Activated naive CD4-positive, alpha-beta T cell treated with anti-CD3 and anti-CD28 coated beads, Interleukin-2, amount 10 ng/mL, durations not matched to agents 7 days and 5 days (primary cell): ENCODE measurements at regions not wholly inside any gene's neighbourhood (a gene's known extent, or its start where the extent isn't known, plus 50 kb on each side); places are given as distances from the start of the nearest gene placed in this dataset.
"Not testable (repeated sequence)": the region's sequence is repeated elsewhere in the genome, so short reads cannot be mapped to it uniquely, and the experiment has no call there.

ENCODE experiments used
- CTCF ChIA-PET: fragments of 350-600 bp; sonication (Branson Sonifier 250); formaldehyde crosslinking; loops from one replicate; lab custom pipeline; 2021; ENCODE audit warnings: antibody characterized with exemption; lab: Charles Lee
- DNase-seq: peaks from one replicate; pipeline ENCODE4 v3.0.0-alpha.2; 2020
- H3K27ac Mint-ChIP-seq: one replicate; pipeline ENCODE4 v1.8.0; 2021; ENCODE audit warnings: mild to moderate bottlenecking, moderate library complexity, mixed read lengths
- H3K27me3 Mint-ChIP-seq: one replicate; pipeline ENCODE4 v1.8.0; 2021; ENCODE audit warnings: mild to moderate bottlenecking, mixed read lengths
- H3K36me3 Mint-ChIP-seq: one replicate; pipeline ENCODE4 v1.8.0; 2021; ENCODE audit warnings: mixed read lengths
- H3K4me1 Mint-ChIP-seq: one replicate; pipeline ENCODE4 v1.8.0; 2021; ENCODE audit warnings: mixed read lengths
- H3K4me3 Mint-ChIP-seq: one replicate; pipeline ENCODE4 v1.8.0; 2021; ENCODE audit warnings: mild to moderate bottlenecking, moderate library complexity, mixed read lengths
- H3K9me3 Mint-ChIP-seq: one replicate; pipeline ENCODE4 v1.8.0; 2021; ENCODE audit warnings: mixed read lengths

DNA sequence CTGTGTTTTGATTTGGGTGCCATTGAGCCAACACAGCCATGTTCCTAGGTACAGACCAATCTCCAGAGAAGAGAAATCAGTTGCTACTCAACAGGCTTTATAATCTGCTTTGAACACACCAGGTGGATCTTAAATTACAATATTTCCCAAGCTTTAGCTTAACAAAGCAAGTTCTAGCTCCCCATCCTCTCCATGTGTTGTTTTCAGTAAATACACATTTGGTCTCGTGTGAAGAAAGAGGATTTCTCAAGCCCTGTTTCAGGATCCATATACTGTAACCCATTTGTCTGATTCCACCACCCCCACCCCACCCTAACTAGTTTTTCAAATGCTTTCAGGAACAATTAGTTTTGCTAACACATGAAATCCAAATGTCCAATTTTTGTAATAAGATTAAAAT lies 109.6 kb upstream of the NIPBL start:
- no peaks in the 10 kb centered on the region for H3K36me3 Mint-ChIP-seq
- H3K27ac Mint-ChIP-seq, result no peak overlapping the region
- no peak overlapping the region for H3K4me3 Mint-ChIP-seq
- DNase-seq, result no peak
- CTCF ChIA-PET, result no interaction called here
- H3K9me3 Mint-ChIP-seq, result no peaks in the 10 kb centered on the region
- H3K4me1 Mint-ChIP-seq, result no peaks in the 10 kb centered on the region
- no peaks in the 10 kb centered on the region for H3K27me3 Mint-ChIP-seq

DNA sequence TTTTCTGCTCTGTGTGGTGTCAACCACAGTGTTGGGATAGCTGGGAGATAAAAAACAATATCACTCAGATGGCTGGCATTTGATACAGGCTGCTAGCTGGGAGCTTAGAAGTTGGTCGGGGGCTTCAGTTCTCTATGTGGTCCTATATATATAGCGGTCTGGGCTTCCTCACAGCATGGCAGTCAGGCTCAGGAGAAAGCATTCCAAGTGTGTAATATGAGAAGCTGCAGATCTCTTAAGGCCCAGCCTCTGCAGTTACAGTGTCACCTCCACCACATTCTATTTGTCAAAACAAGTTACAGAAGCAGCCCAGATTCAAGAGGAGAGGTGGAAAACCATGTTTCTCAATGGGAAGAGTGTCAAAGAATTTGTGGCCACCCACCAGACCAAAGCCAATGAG lies 108.1 kb upstream of the NIPBL start:
- H3K4me3 Mint-ChIP-seq, result no peak overlapping the region
- H3K27ac Mint-ChIP-seq, result no peak overlapping the region
- no peaks in the 10 kb centered on the region for H3K27me3 Mint-ChIP-seq
- no peaks in the 10 kb centered on the region for H3K9me3 Mint-ChIP-seq
- no peaks in the 10 kb centered on the region for H3K36me3 Mint-ChIP-seq
- H3K4me1 Mint-ChIP-seq, result no peaks in the 10 kb centered on the region
- CTCF ChIA-PET, result interaction anchor here (0.7 kb wide), 1 partner anchor 65 kb away, joined by 3 read pairs; no protein-coding TSS in a partner anchor
- no peak for DNase-seq

DNA sequence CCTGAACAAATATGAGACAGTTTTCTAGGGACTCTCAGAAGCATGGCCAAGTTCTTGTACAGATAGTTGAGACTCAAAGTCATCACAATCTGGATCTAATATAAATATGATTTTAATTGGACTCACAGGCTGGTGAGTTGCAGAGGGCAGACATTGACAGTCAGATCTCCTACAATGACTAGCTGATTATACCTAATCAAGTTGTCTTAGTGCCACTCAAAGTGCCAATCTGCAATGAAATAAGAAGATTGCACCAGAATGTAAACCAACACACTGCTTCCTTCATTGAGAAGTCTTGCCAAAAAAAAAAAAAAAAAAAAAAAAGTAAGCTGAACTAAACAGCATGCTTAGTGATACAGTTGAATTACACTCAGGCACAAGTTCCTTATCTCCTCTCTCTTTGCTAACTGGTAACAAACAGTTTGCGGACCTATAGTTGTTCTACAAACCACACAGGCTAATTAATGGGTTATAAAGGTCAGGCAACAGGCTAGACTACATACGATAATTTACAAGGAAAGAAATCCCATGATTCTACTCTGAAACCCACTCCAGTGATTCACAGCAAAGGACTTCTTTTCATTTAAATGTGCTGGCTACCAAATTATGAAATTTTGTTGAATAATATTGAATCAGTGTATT lies 107.3 kb upstream of the NIPBL start:
- H3K36me3 Mint-ChIP-seq, result no peaks in the 10 kb centered on the region
- DNase-seq, result no peak
- no peaks in the 10 kb centered on the region for H3K4me1 Mint-ChIP-seq
- H3K27me3 Mint-ChIP-seq, result no peaks in the 10 kb centered on the region
- no peak overlapping the region for H3K27ac Mint-ChIP-seq
- no peak overlapping the region for H3K4me3 Mint-ChIP-seq
- CTCF ChIA-PET, result no interaction called here
- no peaks in the 10 kb centered on the region for H3K9me3 Mint-ChIP-seq

DNA sequence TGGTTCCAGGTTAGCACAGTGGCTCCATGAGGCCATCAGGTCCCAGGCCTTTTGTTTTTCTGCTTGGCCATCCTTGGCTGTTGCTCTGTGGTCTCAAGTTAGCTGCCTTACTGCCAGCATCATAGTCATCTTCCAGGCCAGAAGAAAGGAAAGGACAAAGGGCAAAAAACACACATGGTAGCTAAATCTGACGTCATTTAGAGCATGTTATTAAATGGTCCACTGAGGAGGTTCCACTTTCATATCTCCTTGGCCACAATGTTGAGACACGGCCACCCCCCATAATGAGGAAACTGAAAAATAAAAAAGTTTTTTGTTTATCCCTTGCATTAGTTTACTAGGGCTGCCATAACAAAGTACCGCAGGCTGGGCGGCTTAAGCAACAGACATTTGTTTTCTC lies 106.4 kb upstream of the NIPBL start:
- no peaks in the 10 kb centered on the region for H3K36me3 Mint-ChIP-seq
- H3K27me3 Mint-ChIP-seq, result no peaks in the 10 kb centered on the region
- H3K9me3 Mint-ChIP-seq, result no peaks in the 10 kb centered on the region
- CTCF ChIA-PET, result no interaction called here
- DNase-seq, result no peak
- H3K27ac Mint-ChIP-seq, result no peak overlapping the region
- no peak overlapping the region for H3K4me3 Mint-ChIP-seq
- no peaks in the 10 kb centered on the region for H3K4me1 Mint-ChIP-seq

DNA sequence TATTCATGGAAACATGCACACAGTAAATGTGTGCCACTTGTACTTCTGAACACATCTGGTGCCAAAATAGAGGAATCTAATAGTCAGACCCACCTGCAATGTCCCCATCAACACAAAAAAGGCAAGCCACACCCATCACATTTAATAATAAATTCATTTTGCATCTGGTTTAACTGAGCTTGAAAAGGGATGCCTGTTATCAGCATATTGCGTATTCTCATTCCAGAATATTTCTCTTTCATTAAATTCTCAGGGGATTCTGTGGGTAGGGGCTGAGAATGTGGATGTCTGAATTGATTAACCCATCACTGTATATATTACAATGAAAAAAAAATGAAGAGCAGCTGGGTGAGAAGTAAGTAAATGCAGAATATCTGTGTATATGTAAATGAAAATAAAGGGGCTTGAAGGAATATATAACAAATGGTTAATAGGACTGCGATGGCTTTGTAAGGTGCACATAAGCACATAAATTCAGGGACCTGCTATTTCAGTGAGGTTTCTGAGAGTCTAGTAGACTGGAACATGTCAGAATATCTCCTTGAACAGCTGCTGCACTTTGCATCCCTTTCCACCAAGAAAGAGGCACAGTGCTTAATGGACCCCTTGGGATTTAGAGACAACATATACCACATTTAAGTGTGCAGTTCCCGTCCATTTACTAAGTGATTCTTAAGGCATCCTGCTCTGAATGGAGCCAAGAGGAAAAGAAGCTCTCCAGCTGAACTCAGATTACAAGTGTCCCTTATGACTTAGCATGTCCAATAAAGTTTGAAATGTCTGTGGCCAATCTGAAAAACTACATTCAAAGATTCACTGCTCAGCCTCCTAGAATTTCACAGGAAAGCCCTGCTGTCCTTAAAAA lies 104.1 kb upstream of the NIPBL start:
- CTCF ChIA-PET, result no interaction called here
- H3K4me3 Mint-ChIP-seq, result no peak overlapping the region
- H3K9me3 Mint-ChIP-seq, result no peaks in the 10 kb centered on the region
- no peaks in the 10 kb centered on the region for H3K36me3 Mint-ChIP-seq
- DNase-seq, result no peak
- H3K27me3 Mint-ChIP-seq, result no peaks in the 10 kb centered on the region
- H3K27ac Mint-ChIP-seq, result no peak overlapping the region
- no peaks in the 10 kb centered on the region for H3K4me1 Mint-ChIP-seq

DNA sequence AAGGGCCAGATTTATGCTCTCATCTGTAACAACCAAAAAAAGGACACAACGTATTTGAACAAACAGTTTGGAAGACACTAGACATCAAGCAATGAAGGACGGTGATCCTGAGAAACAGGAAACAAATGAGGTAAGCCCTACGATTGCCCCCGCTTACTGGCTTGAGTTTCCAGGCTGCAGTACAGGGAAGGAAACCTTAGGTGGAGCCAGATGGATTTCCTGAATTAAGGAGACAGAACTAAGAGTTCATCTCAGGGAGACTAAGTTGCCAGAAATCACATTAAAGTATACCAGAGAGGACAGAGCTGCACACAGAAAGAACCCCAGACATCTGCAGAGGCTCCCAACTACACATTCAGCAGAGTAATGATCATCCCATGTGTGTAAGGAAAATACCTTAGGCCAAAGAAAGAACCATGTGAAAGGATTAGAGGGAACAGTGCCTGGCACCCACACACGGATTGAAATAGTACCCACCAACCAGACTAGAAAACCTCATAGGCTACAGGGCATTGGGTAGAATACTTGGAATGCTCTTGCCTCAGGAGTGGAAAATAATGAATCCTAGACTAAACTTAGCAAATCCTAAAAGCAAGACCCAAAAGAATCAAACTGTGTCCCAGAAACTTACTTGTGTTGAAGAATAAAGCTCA lies 99.3 kb upstream of the NIPBL start:
- Mint-ChIP-seq H3K36me3 (no peaks in the 10 kb centered on the region), H3K27ac (no peak overlapping the region), H3K4me1 (no peaks in the 10 kb centered on the region), H3K4me3 (no peak overlapping the region), H3K9me3 (no peaks in the 10 kb centered on the region), H3K27me3 (no peaks in the 10 kb centered on the region)
- no peak for DNase-seq
- CTCF ChIA-PET, result no interaction called here

DNA sequence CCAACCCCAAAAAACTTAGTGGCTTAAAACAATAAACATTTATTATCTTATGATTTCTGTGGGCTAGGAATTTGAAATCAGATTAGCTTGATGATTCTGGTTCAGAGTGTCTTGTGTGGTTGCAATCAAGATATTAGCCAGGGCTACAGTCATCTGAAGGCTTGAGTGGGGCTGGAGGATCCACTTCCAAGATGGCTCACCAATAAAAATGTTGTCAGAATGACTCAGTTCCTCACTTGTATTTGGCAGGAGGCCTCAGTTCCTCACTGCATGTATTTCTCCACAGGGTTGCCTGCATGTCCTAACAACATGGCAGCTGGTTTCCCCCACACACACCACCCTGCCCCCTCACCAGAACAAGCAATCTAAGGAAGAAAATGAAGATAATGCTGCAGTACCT lies 98.2 kb upstream of the NIPBL start:
- Mint-ChIP-seq H3K4me3 (no peak overlapping the region), H3K36me3 (no peaks in the 10 kb centered on the region), H3K27ac (no peak overlapping the region), H3K4me1 (no peaks in the 10 kb centered on the region), H3K9me3 (no peaks in the 10 kb centered on the region), H3K27me3 (no peaks in the 10 kb centered on the region)
- DNase-seq, result no peak
- CTCF ChIA-PET, result no interaction called here

DNA sequence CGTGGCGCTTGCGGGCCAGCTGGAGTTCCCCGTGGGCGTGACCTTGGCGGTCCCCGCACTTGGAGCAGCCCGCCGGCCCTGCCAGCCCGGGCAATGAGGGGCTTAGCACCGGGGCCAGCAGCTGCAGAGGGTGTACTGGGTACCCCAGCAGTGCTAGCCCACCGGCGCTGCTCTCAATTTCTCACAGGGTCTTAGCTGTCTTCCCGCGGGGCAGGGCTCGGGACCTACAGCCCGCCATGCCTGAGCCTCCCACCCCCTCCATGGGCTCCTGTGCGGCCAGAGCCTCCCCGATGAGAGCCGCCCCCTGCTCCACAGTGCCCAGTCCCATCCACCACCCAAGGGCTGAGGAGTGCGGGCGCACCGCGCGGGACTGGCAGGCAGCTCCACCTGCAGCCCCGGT lies 94.0 kb upstream of the NIPBL start:
- CTCF ChIA-PET, result interaction anchor here (0.6 kb wide), 1 partner anchor 792 kb away, joined by 3 read pairs; no protein-coding TSS in a partner anchor
- not testable (repeated sequence) for H3K4me3 Mint-ChIP-seq

DNA sequence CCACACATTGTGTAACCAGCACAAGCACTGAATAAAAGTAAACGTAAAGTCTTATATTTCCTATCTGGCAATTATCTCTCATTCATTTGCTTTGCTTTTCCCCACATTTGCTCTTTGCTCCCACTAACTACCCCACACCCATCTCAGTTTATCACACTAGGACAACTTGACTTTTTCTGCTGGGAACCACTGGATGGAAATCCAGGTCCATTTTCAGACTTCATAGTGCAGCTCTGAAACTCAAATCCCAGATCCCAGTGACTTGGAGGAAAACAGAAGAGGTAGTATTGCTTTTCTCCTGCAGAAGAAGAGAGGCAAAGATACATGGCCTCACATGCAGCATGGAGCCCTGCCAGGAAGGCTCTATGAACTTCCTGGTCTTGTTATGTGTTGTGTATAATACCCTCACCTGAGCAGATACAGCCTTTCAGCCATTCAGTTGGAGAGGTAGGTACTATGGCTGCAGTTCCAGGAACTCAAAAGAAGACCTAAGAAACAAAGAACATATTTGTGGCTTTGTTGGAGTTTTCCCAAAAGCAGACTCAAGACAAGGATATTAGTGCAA lies 90.0 kb upstream of the NIPBL start:
- no peak for DNase-seq
- Mint-ChIP-seq H3K36me3 (no peaks in the 10 kb centered on the region), H3K9me3 (no peaks in the 10 kb centered on the region), H3K27ac (no peak overlapping the region), H3K4me1 (no peaks in the 10 kb centered on the region), H3K27me3 (no peaks in the 10 kb centered on the region), H3K4me3 (no peak overlapping the region)
- CTCF ChIA-PET, result no interaction called here

More for the DNA sequence above, 94.0 kb upstream of the NIPBL start:
- H3K36me3 Mint-ChIP-seq, H3K27ac Mint-ChIP-seq, DNase-seq, H3K4me1 Mint-ChIP-seq, H3K27me3 Mint-ChIP-seq, H3K9me3 Mint-ChIP-seq: not testable (repeated sequence)

DNA sequence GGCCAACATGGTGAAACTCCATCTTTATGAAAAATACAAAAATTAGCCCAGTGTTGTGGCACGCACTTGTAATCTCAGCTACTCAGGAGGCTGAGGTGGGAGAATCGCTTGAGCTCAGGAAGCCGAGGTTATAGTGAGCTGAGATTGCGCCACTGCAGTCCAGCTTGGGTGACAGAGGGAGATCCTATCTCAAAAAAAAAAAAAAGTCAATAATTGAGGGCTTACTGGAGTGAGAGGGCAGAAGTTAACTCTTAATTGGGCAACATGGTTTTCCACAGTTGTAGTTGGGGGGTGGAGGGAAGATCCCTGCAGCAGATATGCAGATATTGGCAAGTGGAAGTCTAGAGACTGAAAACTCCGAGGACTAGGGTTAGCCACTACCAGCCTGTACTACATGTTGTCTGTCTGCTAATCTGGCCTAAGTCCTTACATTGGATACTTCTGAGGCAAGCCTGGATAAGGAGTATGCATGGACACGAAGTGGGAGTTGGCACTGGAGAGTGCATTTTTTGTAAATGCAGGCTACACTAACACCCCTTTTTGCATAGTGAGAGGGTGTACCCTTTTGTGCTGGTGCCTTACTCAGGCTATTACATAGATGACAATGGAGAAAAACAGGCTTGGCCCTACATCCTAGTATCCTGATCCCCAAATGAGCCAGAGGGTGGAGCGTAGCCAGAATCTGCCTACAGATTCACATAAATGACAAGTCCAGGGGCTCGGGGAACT lies 89.0 kb upstream of the NIPBL start:
- Mint-ChIP-seq H3K27ac (no peak overlapping the region), H3K4me3 (no peak overlapping the region), H3K27me3 (no peaks in the 10 kb centered on the region), H3K36me3 (no peaks in the 10 kb centered on the region), H3K4me1 (no peaks in the 10 kb centered on the region), H3K9me3 (no peaks in the 10 kb centered on the region)
- DNase-seq, result no peak
- CTCF ChIA-PET, result no interaction called here

DNA sequence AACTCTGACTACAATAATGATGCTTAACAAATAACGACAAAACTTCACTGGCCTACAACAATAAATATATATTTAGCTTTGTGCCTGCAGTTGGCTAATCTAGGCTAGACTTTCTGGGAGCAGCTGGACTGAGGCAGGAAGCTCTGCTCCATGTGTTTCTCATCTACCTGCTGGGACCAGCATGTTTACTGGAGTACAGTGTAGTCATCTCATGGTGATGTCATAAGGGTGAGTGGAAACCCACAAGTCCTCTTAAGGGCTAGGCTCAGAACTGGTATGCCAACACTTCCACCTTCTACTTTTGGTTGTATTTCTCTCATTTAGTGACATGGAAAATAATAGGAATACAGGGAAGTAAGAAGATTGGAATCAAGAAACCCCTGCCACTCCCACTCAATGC lies 85.7 kb upstream of the NIPBL start:
- no peaks in the 10 kb centered on the region for H3K4me1 Mint-ChIP-seq
- CTCF ChIA-PET, result no interaction called here
- no peak overlapping the region for H3K4me3 Mint-ChIP-seq
- H3K27me3 Mint-ChIP-seq, result no peaks in the 10 kb centered on the region
- H3K9me3 Mint-ChIP-seq, result no peaks in the 10 kb centered on the region
- H3K27ac Mint-ChIP-seq, result no peak overlapping the region
- no peak for DNase-seq
- H3K36me3 Mint-ChIP-seq, result no peaks in the 10 kb centered on the region

DNA sequence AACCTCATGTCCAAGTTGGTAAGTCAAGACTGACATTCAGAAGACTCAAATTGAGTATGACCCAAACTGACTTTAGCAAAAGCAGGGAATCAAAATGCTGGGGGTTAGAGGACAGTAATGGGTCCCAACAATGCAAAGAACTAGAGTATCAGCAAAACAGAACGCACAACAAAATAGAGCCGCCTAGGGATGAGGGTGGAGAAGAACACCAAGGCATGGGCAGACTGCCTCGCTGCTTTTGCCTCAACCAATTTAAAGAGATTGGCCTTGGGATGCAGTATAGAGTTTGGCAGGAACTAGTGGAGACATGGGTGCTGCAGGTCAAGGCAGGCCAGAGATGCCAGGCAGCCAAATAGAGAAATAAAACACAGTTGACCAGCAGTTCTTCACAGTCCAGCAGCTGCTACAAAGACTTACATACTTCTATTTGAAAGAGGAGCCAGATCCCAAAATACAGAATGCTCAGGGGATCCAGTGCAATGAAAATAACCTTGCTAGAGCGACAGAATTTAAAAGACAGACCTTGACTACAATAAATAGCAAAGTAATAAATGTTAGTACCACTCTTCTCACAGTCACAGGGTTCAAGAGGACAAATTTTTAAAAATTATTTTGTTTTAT lies 83.9 kb upstream of the NIPBL start:
- no peaks in the 10 kb centered on the region for H3K4me1 Mint-ChIP-seq
- no peaks in the 10 kb centered on the region for H3K36me3 Mint-ChIP-seq
- no peaks in the 10 kb centered on the region for H3K27me3 Mint-ChIP-seq
- CTCF ChIA-PET, result no interaction called here
- no peaks in the 10 kb centered on the region for H3K9me3 Mint-ChIP-seq
- H3K27ac Mint-ChIP-seq, result no peak overlapping the region
- H3K4me3 Mint-ChIP-seq, result no peak overlapping the region
- DNase-seq, result no peak

DNA sequence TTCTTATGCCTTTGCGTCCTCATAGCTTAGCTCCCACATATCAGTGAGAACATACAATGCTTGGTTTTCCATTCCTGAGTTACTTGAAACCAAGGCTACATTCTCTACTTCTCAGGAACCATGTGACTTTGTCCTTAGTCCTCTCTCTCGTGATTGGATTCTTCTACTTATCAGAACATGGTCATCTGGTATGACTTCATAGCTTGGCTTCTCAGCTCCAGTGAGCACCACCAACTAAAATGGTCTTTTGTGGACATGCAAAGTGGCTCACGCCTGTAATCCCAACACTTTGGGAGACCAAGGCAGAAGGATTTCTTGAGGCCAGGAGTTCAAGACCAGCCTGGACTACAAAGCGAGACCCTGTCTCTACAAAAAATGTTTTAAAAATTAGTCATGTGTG lies 81.2 kb upstream of the NIPBL start:
- no peak for DNase-seq
- Mint-ChIP-seq H3K9me3 (no peaks in the 10 kb centered on the region), H3K4me1 (no peaks in the 10 kb centered on the region), H3K27me3 (no peaks in the 10 kb centered on the region), H3K4me3 (no peak overlapping the region), H3K27ac (no peak overlapping the region), H3K36me3 (no peaks in the 10 kb centered on the region)
- CTCF ChIA-PET, result no interaction called here

DNA sequence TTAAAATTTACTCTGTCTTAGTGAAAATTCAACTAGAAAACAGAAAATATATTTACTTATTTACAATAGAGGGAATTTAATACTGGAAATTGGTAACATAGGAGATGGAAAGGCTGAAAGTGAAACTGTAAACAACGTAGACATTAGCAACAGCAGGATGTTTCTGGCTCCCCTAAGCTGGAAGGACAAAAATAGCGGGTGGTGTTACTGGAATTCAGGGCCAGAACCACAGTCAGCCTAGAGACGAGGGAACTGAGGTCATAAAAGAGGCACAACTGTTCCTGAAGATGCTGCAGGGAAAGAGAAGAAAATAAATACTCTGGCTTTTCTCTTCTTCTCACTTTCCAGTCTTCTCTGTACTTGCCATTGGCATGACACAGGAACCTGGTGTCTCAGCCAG lies 80.4 kb upstream of the NIPBL start:
- H3K27ac Mint-ChIP-seq, result no peak overlapping the region
- CTCF ChIA-PET, result no interaction called here
- no peak for DNase-seq
- no peak overlapping the region for H3K4me3 Mint-ChIP-seq
- H3K4me1 Mint-ChIP-seq, result no peaks in the 10 kb centered on the region
- no peaks in the 10 kb centered on the region for H3K36me3 Mint-ChIP-seq
- no peaks in the 10 kb centered on the region for H3K9me3 Mint-ChIP-seq
- H3K27me3 Mint-ChIP-seq, result no peaks in the 10 kb centered on the region
